CD14-positive monocyte (primary cell): ENCODE measurements at regions not wholly inside any gene's neighbourhood (a gene's known extent, or its start where the extent isn't known, plus 50 kb on each side); places are given as distances from the start of the nearest gene placed in this dataset.

Experiments used
- DNase-seq, 3 donors: peaks; one replicate each; pipeline ENCODE4 v3.0.0-alpha.2; 2011 to 2022
- H2AFZ ChIP-seq: 2 replicates; pipeline ENCODE4 v1.6.0; 2012; ENCODE audit warnings: mild to moderate bottlenecking, low read depth, low read length, inconsistent platforms; ENCODE audit not compliant: insufficient read depth, poor library complexity, severe bottlenecking
- H3K27ac ChIP-seq, 2 donors: 1 replicate in 1 of 2; 2 replicates in 1 of 2; pipeline ENCODE4 v1.5.1; 2012 to 2013; ENCODE audit warnings: low read length in 2 of 2, control low read depth in 1 of 2, inconsistent platforms in 1 of 2, low read depth in 1 of 2, mild to moderate bottlenecking in 1 of 2
- H3K27me3 ChIP-seq, 2 donors: one replicate each; pipeline versions ENCODE4 v1.6.0 to v1.6.1; 2011 to 2013; ENCODE audit warnings: low read length in 2 of 2; ENCODE audit not compliant: control insufficient read depth in 2 of 2, insufficient read depth in 2 of 2
- H3K36me3 ChIP-seq, 2 donors: replicated peaks in 1 of 2; 1 replicate in 1 of 2; 2 replicates in 1 of 2; pipeline versions ENCODE4 v1.5.1 to v1.6.1; 2012 to 2013; ENCODE audit warnings: low read length in 2 of 2, control low read depth in 1 of 2, inconsistent platforms in 1 of 2, mild to moderate bottlenecking in 1 of 2; ENCODE audit not compliant: insufficient read depth in 2 of 2, control insufficient read depth in 1 of 2
- H3K4me1 ChIP-seq, 2 donors: 1 replicate in 1 of 2; 2 replicates in 1 of 2; pipeline versions ENCODE4 v1.5.1 to v1.6.1; 2012 to 2013; ENCODE audit warnings: low read length in 2 of 2, control low read depth in 1 of 2, inconsistent platforms in 1 of 2, mild to moderate bottlenecking in 1 of 2, moderate library complexity in 1 of 2; ENCODE audit not compliant: insufficient read depth in 2 of 2, control insufficient read depth in 1 of 2
- H3K4me2 ChIP-seq: replicated peaks from 2 replicates; pipeline ENCODE3; 2012; ENCODE audit warnings: low read length, moderate library complexity, mild to moderate bottlenecking; ENCODE audit not compliant: poor library complexity, severe bottlenecking; ENCODE audit errors: extremely low read depth
- H3K4me3 ChIP-seq, 3 experiments: fragments of 200-600 bp in 1 of 3; sonication (generic) in 1 of 3; replicated peaks in 1 of 3; 1 replicate in 2 of 3; 2 replicates in 1 of 3; pipeline ENCODE4 v1.5.1; 2011 to 2013; ENCODE audit warnings: low read length in 3 of 3, mild to moderate bottlenecking in 3 of 3, control low read depth in 2 of 3, low read depth in 2 of 3, inconsistent platforms in 1 of 3, moderate library complexity in 1 of 3
- H3K79me2 ChIP-seq: 2 replicates; pipeline ENCODE4 v1.6.0; 2012; ENCODE audit warnings: mild to moderate bottlenecking, control low read depth, inconsistent platforms, low read length, moderate library complexity; ENCODE audit not compliant: insufficient read depth
- H3K9ac ChIP-seq: 2 replicates; pipeline ENCODE4 v1.6.0; 2017; ENCODE audit warnings: low read length, mild to moderate bottlenecking; ENCODE audit not compliant: insufficient read depth, poor library complexity, severe bottlenecking
- H3K9me3 ChIP-seq, 2 donors: replicated peaks in 1 of 2; 1 replicate in 1 of 2; 2 replicates in 1 of 2; pipeline versions ENCODE4 v1.5.1 to v1.6.1; 2012 to 2013; ENCODE audit warnings: low read length in 2 of 2, control low read depth in 1 of 2; ENCODE audit not compliant: control insufficient read depth in 1 of 2, insufficient read depth in 1 of 2
- H4K20me1 ChIP-seq: 2 replicates; pipeline ENCODE4 v1.6.0; 2012; ENCODE audit warnings: mild to moderate bottlenecking, low read length, control low read depth, moderate library complexity; ENCODE audit not compliant: insufficient read depth
- H3K27ac Mint-ChIP-seq, 7 donors: one replicate each; pipeline ENCODE4 v1.8.0; 2020; ENCODE audit warnings: mild to moderate bottlenecking in 7 of 7, mixed read lengths in 7 of 7, moderate library complexity in 6 of 7, inconsistent platforms in 2 of 7
- H3K27me3 Mint-ChIP-seq, 3 donors: one replicate each; pipeline ENCODE4 v1.8.0; 2021 to 2022; ENCODE audit warnings: low read depth in 3 of 3, mild to moderate bottlenecking in 3 of 3, mixed read lengths in 3 of 3, moderate library complexity in 3 of 3, inconsistent platforms in 1 of 3
- H3K36me3 Mint-ChIP-seq, 2 donors: one replicate each; pipeline ENCODE4 v1.8.0; 2020; ENCODE audit warnings: mixed read lengths in 2 of 2, inconsistent platforms in 1 of 2, mild to moderate bottlenecking in 1 of 2
- H3K4me1 Mint-ChIP-seq: one replicate; pipeline ENCODE4 v1.8.0; 2020; ENCODE audit warnings: mild to moderate bottlenecking, mixed read lengths
- H3K4me3 Mint-ChIP-seq, 2 donors: one replicate each; pipeline ENCODE4 v1.8.0; 2020; ENCODE audit warnings: mild to moderate bottlenecking in 2 of 2, mixed read lengths in 2 of 2, moderate library complexity in 1 of 2
- H3K9me3 Mint-ChIP-seq, 7 donors: one replicate each; pipeline ENCODE4 v1.8.0; 2020 to 2022; ENCODE audit warnings: mixed read lengths in 7 of 7, mild to moderate bottlenecking in 6 of 7, moderate library complexity in 6 of 7, inconsistent platforms in 2 of 7
- WGBS: methylation state at CpG from one replicate; pipeline ENCODE4 v1.1.5; 2013; ENCODE audit warnings: missing lambda C conversion rate; ENCODE audit not compliant: insufficient coverage; 5-methylcytosine and 5-hydroxymethylcytosine counted together
- intact Hi-C, 2 donors: fragments of 100-400 bp; cut with micrococcal nuclease; formaldehyde crosslinking; loops; one replicate each; pipeline versions ENCODE4 v1.15.0 to v1.15.1; 2023
- TF ChIP-seq, protein P1 (sequence below): fragments of 200-600 bp; IDR thresholded peaks from one replicate; pipeline ENCODE4 v1.8.0; 2022; ENCODE audit warnings: antibody characterized with exemption, mild to moderate bottlenecking

DNA sequence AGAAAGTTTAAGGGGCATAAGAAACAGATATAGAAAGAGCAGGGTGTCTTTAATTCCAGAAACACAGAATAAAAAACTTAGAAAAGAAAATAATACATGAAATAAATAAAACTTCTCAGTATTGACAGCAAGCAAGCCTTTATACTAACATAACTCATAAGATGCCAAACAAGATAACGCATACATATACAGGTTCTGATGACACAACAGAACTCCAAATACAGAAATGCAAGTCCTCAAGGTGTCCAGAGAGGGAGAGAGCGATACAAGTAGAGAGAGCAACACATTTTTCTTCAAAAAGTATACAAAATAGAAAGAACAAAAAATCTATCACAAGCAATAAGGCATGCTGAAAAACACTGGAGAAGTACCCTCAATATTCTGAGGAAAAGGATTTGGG lies 314.6 kb upstream of the POM121L12 start:
- Histone ChIP-seq H3K36me3 (no peaks in the 10 kb centered on the region), H3K4me1 (no peaks in the 10 kb centered on the region), H3K9me3 (peaks cover 0 to 3% of the 10 kb centered on the region in 2 donors), H2AFZ (no peak overlapping the region), H3K9ac (no peak overlapping the region), H3K79me2 (no peaks in the 10 kb centered on the region), H4K20me1 (no peaks in the 10 kb centered on the region), H3K4me2 (no peak overlapping the region), H3K27me3 (no peaks in the 10 kb centered on the region), H3K27ac (no peak overlapping the region), H3K4me3 (no peak overlapping the region)
- H3K36me3 Mint-ChIP-seq: no peaks in the 10 kb centered on the region
- no peaks in the 10 kb centered on the region for H3K4me1 Mint-ChIP-seq
- TF ChIP-seq, protein P1, sequence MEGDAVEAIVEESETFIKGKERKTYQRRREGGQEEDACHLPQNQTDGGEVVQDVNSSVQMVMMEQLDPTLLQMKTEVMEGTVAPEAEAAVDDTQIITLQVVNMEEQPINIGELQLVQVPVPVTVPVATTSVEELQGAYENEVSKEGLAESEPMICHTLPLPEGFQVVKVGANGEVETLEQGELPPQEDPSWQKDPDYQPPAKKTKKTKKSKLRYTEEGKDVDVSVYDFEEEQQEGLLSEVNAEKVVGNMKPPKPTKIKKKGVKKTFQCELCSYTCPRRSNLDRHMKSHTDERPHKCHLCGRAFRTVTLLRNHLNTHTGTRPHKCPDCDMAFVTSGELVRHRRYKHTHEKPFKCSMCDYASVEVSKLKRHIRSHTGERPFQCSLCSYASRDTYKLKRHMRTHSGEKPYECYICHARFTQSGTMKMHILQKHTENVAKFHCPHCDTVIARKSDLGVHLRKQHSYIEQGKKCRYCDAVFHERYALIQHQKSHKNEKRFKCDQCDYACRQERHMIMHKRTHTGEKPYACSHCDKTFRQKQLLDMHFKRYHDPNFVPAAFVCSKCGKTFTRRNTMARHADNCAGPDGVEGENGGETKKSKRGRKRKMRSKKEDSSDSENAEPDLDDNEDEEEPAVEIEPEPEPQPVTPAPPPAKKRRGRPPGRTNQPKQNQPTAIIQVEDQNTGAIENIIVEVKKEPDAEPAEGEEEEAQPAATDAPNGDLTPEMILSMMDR: no peak
- WGBS: no CpG with 5 or more reads among the region's 2 CpGs
- H3K9me3 Mint-ChIP-seq: peaks cover 0 to 7% (median 0%) of the 10 kb centered on the region in 7 donors
- no peak overlapping the region for H3K4me3 Mint-ChIP-seq
- H3K27me3 Mint-ChIP-seq: no peaks in the 10 kb centered on the region
- intact Hi-C loops: no loop called here
- DNase-seq: no peak
- H3K27ac Mint-ChIP-seq: no peak overlapping the region

DNA sequence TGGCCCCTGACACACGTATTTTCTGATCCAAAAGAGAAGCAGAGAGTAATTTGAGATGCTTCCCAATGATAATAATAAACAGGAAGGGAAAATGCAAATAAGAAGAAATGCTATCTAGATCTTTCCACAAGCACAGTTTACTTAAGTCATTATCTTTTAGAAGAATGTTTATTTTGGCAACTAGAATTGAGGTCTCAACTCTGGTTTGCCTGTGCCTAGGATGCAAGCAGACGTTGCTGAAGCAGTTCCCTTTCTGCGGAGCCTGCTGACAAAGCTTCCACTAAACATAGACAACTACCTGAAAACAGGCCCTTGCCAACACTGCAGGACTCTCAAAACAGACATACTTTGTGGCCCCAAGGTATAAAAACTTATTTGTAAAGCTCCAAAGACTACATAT lies 315.8 kb upstream of the POM121L12 start:
- TF ChIP-seq, protein P1: no peak
- Histone ChIP-seq H3K79me2 (no peaks in the 10 kb centered on the region), H3K4me1 (no peaks in the 10 kb centered on the region), H3K27me3 (no peaks in the 10 kb centered on the region), H3K36me3 (no peaks in the 10 kb centered on the region), H3K9ac (no peak overlapping the region), H3K4me3 (no peak overlapping the region), H4K20me1 (no peaks in the 10 kb centered on the region), H3K9me3 (peaks cover 0 to 7% of the 10 kb centered on the region in 2 donors), H2AFZ (no peak overlapping the region), H3K27ac (no peak overlapping the region), H3K4me2 (no peak overlapping the region)
- Mint-ChIP-seq H3K27ac (no peak overlapping the region), H3K27me3 (no peaks in the 10 kb centered on the region), H3K36me3 (no peaks in the 10 kb centered on the region), H3K9me3 (peaks cover 0 to 7% (median 0%) of the 10 kb centered on the region in 7 donors), H3K4me3 (no peak overlapping the region), H3K4me1 (no peaks in the 10 kb centered on the region)
- no peak for DNase-seq
- WGBS: 40% methylated on average over 2 of the region's 3 CpGs
- intact Hi-C loops: no loop called here
